Mammary epithelial cell (primary cell): ENCODE measurements at regions not wholly inside any gene's neighbourhood (a gene's known extent, or its start where the extent isn't known, plus 50 kb on each side); places are given as distances from the start of the nearest gene placed in this dataset.

ENCODE experiments used
- CTCF ChIP-seq, 2 donors: IDR thresholded peaks in 1 of 2; conservative IDR thresholded peaks in 1 of 2; 2 replicates each; pipeline ENCODE4 v1.5.1; 2011 to 2012; ENCODE audit warnings: inconsistent platforms in 2 of 2, low read length in 2 of 2, mild to moderate bottlenecking in 2 of 2, control low read depth in 1 of 2, low read depth in 1 of 2; ENCODE audit not compliant: insufficient read depth in 1 of 2; ENCODE audit errors: extremely low read depth in 1 of 2
- EZH2 ChIP-seq: IDR thresholded peaks from 2 replicates; pipeline ENCODE4 v1.6.1; 2012; ENCODE audit warnings: low read length, inconsistent platforms, borderline replicate concordance

- no peak for TF ChIP-seq CTCF (conservative IDR thresholded peaks at IDR 0.05 in 1 of 2, IDR thresholded peaks at IDR 0.05 in 1 of 2; ENCODE audit: extremely low read depth in 1 of 2, insufficient read depth in 1 of 2, low read depth in 1 of 2, low read length in 2 of 2)
- TF ChIP-seq EZH2: no peak
These were observed 200.9 kb downstream of the RPAP3 start for GRCh38 chr12:47504775-47505446.
